ENCODE measurements at regions not wholly inside any gene's neighbourhood (a gene's known extent, or its start where the extent isn't known, plus 50 kb on each side); places are given as distances from the start of the nearest gene placed in this dataset.

- TF ChIP-seq CTCF (IDR thresholded peaks at IDR 0.05) (no peak), POLR2AphosphoS5 (IDR thresholded peaks at IDR 0.05) (no peak), POLR2A (IDR thresholded peaks at IDR 0.05) (no peak)
Measured at GRCh38 chr11:121917482-121917881, 198.5 kb downstream of the BLID start.

Data from breast epithelium (tissue), 3 donors.